Hematopoietic multipotent progenitor cell treated with erythropoietin and hydrocortisone succinate and interleukin-3 and kit ligand, for 4 days (in vitro differentiated cells): ENCODE measurements at regions not wholly inside any gene's neighbourhood (a gene's known extent, or its start where the extent isn't known, plus 50 kb on each side); places are given as distances from the start of the nearest gene placed in this dataset.

ENCODE experiments used
- DNase-seq: peaks from one replicate; pipeline ENCODE4 v3.0.0-alpha.2; 2015

GRCh38 chr18:64275593-64276300 lies 126.9 kb upstream of the LINC00305 start:
- DNase-seq, result peak; percentile 8

DNA sequence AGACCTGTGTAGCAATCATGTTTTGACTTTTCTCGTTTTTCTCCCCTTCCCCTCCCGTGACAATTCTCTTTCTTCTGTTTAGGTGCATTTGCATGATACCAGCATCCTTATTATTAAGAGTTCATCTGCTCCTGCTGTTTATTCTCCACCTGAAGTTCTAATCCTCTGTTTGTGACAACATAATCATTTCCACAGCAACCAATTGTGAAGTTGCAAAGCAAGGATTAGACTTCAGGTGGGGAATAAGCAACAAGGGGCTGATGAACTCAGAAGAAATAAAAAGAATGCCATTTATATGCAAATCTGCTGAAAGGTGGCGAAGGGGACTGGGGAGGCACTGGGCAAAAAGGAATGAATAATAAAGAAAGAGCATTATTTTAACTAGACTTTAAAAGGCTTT lies 124.8 kb upstream of the LINC00305 start:
- no peak for DNase-seq

GRCh38 chr18:64271975-64272659 lies 123.2 kb upstream of the LINC00305 start:
- no peak for DNase-seq

- DNase-seq, result peak; percentile 33
These were observed 122.4 kb upstream of the LINC00305 start for GRCh38 chr18:64271246-64271645.

DNA sequence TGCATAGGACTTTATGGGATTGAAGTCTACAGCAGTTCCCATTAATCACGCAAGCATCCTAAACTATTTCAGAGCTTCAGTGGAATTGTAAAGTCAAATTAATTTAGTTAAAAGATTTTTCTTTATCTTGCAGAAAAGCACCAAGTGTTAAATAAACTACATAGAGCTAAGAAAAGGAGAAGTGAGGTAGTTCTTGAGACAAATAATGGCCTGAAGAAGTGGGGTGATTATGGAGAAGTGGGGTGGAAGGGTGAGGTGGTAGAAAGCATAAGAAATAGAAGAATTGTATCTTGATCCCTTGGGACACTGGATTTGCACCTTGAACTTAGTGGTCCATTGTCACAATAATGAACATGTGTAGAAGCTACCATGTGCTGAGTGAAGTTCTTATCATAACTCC lies 121.7 kb upstream of the LINC00305 start:
- peak; percentile 21 for DNase-seq

- peak; percentile 54 for DNase-seq
These were observed 121.2 kb upstream of the LINC00305 start for GRCh38 chr18:64270121-64270520.

- no peak for DNase-seq
These were observed 115.3 kb upstream of the LINC00305 start for GRCh38 chr18:64264171-64264570.

- no peak for DNase-seq
These were observed 111.9 kb upstream of the LINC00305 start for GRCh38 chr18:64260810-64261209.

DNA sequence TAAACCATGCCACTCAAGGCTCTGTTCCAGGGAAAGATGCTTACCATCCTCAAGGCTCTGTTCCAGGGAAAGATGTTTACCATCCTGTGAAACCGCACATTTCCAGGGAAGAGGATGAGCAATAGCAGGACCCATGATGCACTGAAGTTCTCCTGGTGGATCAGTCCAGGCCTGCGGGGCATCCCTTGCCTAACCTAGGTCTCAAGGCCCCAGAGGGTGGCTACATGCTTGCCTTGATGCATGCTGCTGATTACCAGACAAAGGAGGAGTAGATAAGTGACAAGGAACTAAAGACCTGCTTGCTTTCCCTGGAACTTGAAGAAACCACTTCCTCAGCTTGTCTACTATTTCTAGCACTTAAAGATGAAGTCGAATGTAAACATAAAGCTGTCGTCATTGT lies 111.0 kb upstream of the LINC00305 start:
- peak; percentile 20 for DNase-seq

DNA sequence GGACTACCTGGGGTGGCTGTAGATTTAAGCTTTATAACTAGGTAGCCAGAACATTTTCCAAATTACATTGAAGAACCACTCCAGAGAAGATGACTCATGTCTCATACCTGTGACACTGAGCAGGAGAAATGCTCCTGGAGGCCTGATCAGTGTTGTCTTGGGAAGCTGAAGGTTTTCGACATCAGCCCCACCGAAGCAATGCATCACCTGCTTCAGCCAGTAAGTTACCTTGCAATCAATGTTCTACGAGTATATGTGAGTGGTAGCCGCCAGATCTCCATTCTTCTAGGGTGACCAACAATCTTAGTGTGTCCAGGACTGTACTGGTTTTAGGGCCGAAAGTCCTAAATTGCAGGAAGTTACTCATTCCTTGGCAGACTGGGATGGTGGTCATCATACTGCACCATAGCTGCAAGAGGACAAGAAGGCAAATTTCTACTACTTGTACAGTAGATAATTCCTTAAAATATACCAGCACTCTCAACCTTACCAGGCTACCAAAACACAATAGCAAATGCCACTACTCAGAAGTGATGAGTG lies 109.3 kb upstream of the LINC00305 start:
- DNase-seq, result no peak

GRCh38 chr18:64254399-64255093 lies 105.7 kb upstream of the LINC00305 start:
- DNase-seq, result no peak

DNA sequence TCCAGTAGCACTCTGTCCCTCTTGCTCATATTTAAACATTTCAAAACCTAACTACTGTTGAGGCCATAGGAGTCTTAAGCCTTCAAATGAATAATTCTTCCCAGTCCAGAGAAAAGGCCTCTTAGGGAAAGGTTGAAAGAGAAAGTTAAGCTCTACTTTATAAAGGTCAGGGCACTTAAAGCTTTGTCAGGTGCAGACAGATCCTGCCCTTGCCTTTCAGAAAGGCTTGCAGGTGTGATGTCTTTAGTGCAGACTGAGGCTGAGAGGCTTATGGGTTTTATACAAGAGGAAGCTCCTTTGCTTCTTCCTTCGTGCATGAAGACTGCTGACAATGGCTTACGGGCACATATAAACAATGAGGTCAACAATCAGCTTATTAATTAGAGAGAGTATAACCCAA lies 105.0 kb upstream of the LINC00305 start:
- DNase-seq, result no peak

DNA sequence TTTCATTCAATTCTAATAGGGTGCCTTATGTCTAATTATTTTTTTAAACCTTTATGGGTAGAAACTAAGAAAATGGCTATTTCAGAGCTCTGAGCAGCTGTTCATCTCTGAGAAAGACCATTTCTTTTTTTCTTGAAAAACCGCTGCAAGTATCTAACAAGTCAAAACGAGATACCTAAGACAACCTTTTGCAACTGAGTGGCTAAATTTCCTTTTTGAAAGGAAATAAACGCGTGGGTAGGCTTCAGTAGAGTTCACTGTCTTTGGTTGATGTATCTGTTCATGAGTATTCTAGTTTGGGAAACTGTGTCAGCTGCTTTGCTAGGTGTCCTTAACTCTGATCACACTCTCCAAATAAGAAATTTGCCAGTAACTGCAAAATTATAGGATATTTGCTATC lies 104.3 kb upstream of the LINC00305 start:
- DNase-seq, result no peak

DNA sequence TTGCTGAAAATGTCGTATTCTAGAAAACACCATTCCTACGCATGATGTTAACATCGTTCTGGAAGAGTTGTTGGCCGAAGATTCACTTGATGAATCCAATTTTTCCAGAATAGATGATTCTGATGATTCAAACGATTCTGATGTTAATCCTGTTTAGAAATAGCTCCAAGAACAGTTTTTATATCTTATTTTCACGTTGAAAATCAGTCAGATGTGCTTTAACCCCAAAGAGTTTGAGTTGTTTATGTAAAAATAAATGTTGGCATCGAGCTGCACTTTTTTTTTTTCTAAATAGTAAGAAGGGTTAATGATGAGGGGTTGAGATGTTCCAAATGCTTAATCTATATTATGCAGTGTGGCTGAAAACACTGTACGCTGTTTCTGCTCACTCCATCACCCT lies 99.9 kb upstream of the LINC00305 start:
- no peak for DNase-seq

DNA sequence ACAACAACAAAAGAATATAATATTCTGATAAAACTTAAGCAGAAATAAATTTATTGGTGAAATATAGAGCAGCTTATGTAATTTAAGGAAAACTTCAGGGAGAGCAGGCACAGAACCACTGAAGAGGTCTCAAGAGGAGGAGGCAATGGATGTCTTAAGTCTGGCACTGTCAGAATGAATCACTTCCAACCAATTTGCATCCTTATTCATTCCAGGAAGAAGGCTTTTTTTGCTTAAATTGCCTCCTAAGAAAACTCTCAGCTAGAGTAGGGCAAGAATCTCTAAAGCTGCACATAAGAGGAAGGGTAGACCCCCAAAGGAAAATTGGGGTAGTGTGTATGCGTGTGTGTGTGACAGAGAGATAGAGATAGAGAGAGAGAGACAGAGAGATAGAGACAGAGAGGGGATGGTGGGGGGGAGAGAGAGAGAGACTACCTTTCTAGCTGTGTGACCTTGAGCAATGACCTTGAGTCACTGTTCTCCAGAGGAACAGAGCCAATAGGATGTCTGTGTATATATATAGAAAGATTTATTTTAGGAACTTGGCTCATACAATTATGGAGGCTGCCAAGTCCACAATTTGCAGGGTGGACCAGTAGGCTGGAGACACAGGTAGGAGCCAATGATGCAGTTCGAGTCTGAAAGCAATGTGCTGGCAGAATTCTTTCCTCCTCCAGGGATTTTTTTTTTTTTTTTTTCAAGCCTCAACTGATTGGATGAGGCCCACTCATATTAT lies 96.4 kb upstream of the LINC00305 start:
- DNase-seq, result no peak

DNA sequence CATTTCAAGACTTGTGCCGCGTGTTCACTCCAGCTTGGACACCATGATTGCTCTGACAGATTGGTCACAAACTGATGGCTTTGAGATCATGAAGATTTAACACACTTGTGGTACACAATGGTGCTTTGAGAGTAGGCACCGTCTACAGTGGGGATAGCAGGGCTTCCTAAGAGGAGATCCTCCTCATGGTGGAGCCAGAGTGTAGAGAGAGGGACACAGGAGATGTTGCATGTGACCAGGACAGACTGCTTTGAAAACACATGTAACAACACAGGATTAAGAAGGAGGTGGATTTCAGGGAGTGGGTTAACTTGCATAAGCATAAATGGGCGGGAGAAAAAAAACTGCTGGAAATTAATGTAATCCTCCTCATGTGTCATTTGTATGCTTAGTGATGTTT lies 95.7 kb upstream of the LINC00305 start:
- DNase-seq, result peak; percentile 45

GRCh38 chr18:64240316-64240715 lies 91.4 kb upstream of the LINC00305 start:
- no peak for DNase-seq

DNA sequence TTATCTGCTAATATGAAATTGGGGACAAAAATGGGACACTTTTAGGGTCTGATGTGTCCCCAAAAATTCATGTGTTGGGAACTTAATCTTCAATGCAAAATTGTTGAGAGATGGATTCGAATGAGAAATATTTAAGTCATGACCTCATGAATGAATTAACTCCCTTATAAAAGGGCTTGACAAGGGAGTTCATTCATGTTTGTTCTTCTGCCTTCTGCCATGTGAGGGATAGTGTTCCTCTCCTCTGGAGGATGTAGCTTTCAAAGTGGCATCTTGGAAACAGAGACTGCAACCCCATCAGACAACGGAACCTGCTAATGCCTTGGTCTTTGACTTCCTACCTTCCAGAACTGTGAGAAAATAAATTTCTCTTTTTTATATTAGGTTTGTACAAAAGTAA lies 89.2 kb upstream of the LINC00305 start:
- DNase-seq, result no peak

- no peak for DNase-seq
These were observed 85.4 kb upstream of the LINC00305 start for GRCh38 chr18:64234321-64234720.

- DNase-seq, result no peak
These were observed 85.0 kb upstream of the LINC00305 start for GRCh38 chr18:64233851-64234250.

DNA sequence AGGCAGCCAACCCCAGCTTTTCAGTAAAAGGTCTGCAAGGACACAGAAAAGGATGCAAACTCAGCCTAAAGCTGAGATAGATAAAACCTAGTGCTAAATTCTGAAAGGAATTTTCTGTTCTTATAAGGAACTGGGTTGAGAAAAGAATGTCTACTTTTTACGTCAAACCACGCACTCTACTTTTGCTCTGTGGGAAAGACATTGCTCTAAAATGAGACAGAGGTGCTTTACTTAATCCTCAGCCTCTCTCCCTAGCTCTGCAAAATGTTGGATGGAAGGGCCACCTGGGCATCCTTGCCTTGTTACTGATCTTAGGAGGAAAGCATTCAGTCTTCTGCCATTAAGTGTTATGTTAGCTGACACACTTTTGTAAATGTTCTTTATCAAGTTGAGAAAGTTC lies 72.1 kb upstream of the LINC00305 start:
- no peak for DNase-seq

DNA sequence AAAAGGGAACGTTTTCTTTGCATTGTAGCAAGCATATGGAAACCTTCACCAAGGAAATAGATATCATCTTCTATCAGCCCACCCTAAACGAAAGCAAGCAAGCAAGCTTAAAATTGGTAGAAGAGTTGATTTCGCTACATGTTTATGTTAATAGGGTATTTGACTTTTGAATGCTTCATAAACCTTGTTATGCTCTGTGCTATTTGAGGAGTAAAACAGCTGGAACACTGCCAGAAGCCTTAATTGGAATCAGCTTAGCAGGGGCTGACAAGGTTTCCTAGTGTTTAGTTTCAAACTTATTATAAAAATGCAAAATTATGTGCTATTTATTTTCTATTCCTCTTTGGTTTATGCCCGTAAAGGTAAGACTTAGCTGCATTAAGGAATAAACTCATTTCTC lies 70.6 kb upstream of the LINC00305 start:
- no peak for DNase-seq

DNA sequence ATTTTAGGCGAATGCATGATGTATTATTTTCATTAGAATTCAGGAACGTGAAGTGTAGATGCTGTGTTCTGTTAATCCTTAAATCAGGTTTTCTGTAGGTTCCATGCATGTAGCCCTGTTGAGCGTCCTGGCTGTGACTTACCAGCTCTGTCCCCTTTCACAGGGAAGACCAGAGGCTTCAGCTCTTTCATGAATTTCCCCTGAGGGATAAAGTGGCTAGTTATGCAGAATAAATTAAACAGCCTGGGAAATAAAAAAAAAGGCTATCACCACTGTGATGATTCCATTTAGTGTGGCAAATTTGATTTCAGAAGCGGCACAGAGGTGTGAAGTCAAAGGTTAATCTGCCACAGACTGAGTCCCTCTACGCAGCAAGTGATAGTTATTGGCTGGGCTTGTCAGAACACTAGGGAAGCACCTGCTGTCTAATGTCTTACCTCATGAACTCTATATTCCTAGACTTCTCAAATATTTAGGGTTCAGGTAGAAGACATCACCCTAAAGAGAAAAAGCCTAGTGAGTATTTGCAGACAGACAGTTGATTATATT lies 61.6 kb upstream of the LINC00305 start:
- DNase-seq, result no peak
